ENCODE measurements at regions not wholly inside any gene's neighbourhood (a gene's known extent, or its start where the extent isn't known, plus 50 kb on each side); places are given as distances from the start of the nearest gene placed in this dataset.

GRCh38 chr10:29757551-29758297 lies 123.0 kb upstream of the SVIL start:
- peak; percentile 35 for DNase-seq (ENCODE audit: low spot score)

- DNase-seq (ENCODE audit: low spot score) = no peak
These were observed 121.7 kb upstream of the SVIL start for GRCh38 chr10:29756451-29756850.

GRCh38 chr10:29753283-29753682 lies 118.5 kb upstream of the SVIL start:
- DNase-seq (ENCODE audit: low spot score) = no peak

- DNase-seq (ENCODE audit: low spot score) = no peak
These were observed 116.9 kb upstream of the SVIL start for GRCh38 chr10:29751684-29752083.

GRCh38 chr10:29751240-29751639 lies 116.5 kb upstream of the SVIL start:
- no peak for DNase-seq (ENCODE audit: low spot score)

- no peak for DNase-seq (ENCODE audit: low spot score)
These were observed 114.4 kb upstream of the SVIL start for GRCh38 chr10:29749150-29749549.

- DNase-seq (ENCODE audit: low spot score) = no peak
These were observed 113.4 kb upstream of the SVIL start for GRCh38 chr10:29748109-29748650.

- DNase-seq (ENCODE audit: low spot score) = no peak
These were observed 111.5 kb upstream of the SVIL start for GRCh38 chr10:29746080-29746797.

GRCh38 chr10:29740981-29741545 lies 106.3 kb upstream of the SVIL start:
- DNase-seq (ENCODE audit: low spot score) = no peak

GRCh38 chr10:29738341-29738740 lies 103.6 kb upstream of the SVIL start:
- DNase-seq (ENCODE audit: low spot score) = no peak

GRCh38 chr10:29737074-29737593 lies 102.4 kb upstream of the SVIL start:
- no peak for DNase-seq (ENCODE audit: low spot score)

- peak; percentile 47 for DNase-seq (ENCODE audit: low spot score)
These were observed 101.7 kb upstream of the SVIL start for GRCh38 chr10:29736366-29737073.

- DNase-seq (ENCODE audit: low spot score) = peak; percentile 84
These were observed 101.0 kb upstream of the SVIL start for GRCh38 chr10:29735628-29736365.

- DNase-seq (ENCODE audit: low spot score) = peak; percentile 51
These were observed 100.3 kb upstream of the SVIL start for GRCh38 chr10:29734962-29735627.

- no peak for DNase-seq (ENCODE audit: low spot score)
These were observed 99.8 kb upstream of the SVIL start for GRCh38 chr10:29734640-29734961.

- DNase-seq (ENCODE audit: low spot score) = no peak
These were observed 98.6 kb upstream of the SVIL start for GRCh38 chr10:29733323-29733722.

- no peak for DNase-seq (ENCODE audit: low spot score)
These were observed 98.1 kb upstream of the SVIL start for GRCh38 chr10:29732918-29733317.

- DNase-seq (ENCODE audit: low spot score) = peak; percentile 19
These were observed 97.0 kb upstream of the SVIL start for GRCh38 chr10:29731760-29732159.

- no peak for DNase-seq (ENCODE audit: low spot score)
These were observed 96.2 kb upstream of the SVIL start for GRCh38 chr10:29730969-29731368.

GRCh38 chr10:29730458-29730857 lies 95.7 kb upstream of the SVIL start:
- no peak for DNase-seq (ENCODE audit: low spot score)

- no peak for DNase-seq (ENCODE audit: low spot score)
These were observed 93.8 kb upstream of the SVIL start for GRCh38 chr10:29728541-29729049.

Data from mucosa of gallbladder (tissue), 1 donor.